Stimulated activated CD8-positive, alpha-beta memory T cell treated with anti-CD3 and anti-CD28 coated beads, Interleukin-4, amount 100 ng/mL, for 48 hours (primary cell): ENCODE measurements at regions not wholly inside any gene's neighbourhood (a gene's known extent, or its start where the extent isn't known, plus 50 kb on each side); places are given as distances from the start of the nearest gene placed in this dataset.

Experiments used
- DNase-seq: peaks from one replicate; pipeline ENCODE4 v3.0.0-alpha.2; 2020

- no peak for DNase-seq
Observed at GRCh38 chr2:47315475-47315874, 53.6 kb upstream of the EPCAM start.

GRCh38 chr2:47313728-47314127, 55.4 kb upstream of the EPCAM start:
- no peak for DNase-seq

GRCh38 chr2:47313141-47313691, 55.9 kb upstream of the EPCAM start:
- no peak for DNase-seq

- no peak for DNase-seq
Observed at GRCh38 chr2:47312491-47312850, 56.6 kb upstream of the EPCAM start.

- no peak for DNase-seq
Observed at GRCh38 chr2:47311764-47312490, 57.2 kb upstream of the EPCAM start.

GRCh38 chr2:47310801-47311560, 58.1 kb upstream of the EPCAM start:
- no peak for DNase-seq

GRCh38 chr2:47309952-47310800, 58.9 kb upstream of the EPCAM start:
- no peak for DNase-seq

GRCh38 chr2:47309472-47309951, 59.6 kb upstream of the EPCAM start:
- DNase-seq: no peak

- no peak for DNase-seq
Observed at GRCh38 chr2:47307066-47307465, 62.0 kb upstream of the EPCAM start.

- no peak for DNase-seq
Observed at GRCh38 chr2:47304654-47305053, 64.5 kb upstream of the EPCAM start.

- DNase-seq: no peak
Observed at GRCh38 chr2:47303341-47304148, 65.6 kb upstream of the EPCAM start.

- DNase-seq: no peak
Observed at GRCh38 chr2:47302308-47302707, 66.8 kb upstream of the EPCAM start.

- no peak for DNase-seq
Observed at GRCh38 chr2:47301731-47302130, 67.4 kb upstream of the EPCAM start.

- DNase-seq: no peak
Observed at GRCh38 chr2:47301277-47301618, 67.9 kb upstream of the EPCAM start.

- DNase-seq: no peak
Observed at GRCh38 chr2:47300609-47301276, 68.4 kb upstream of the EPCAM start.

GRCh38 chr2:47300081-47300480, 69.0 kb upstream of the EPCAM start:
- no peak for DNase-seq

GRCh38 chr2:47299555-47299954, 69.6 kb upstream of the EPCAM start:
- no peak for DNase-seq

GRCh38 chr2:47298771-47299170, 70.3 kb upstream of the EPCAM start:
- DNase-seq: no peak

GRCh38 chr2:47297767-47298425, 71.2 kb upstream of the EPCAM start:
- no peak for DNase-seq

GRCh38 chr2:47295981-47296635, 73.0 kb upstream of the EPCAM start:
- DNase-seq: no peak
